ENCODE measurements at regions not wholly inside any gene's neighbourhood (a gene's known extent, or its start where the extent isn't known, plus 50 kb on each side); places are given as distances from the start of the nearest gene placed in this dataset.
"Not testable (repeated sequence)": the region's sequence is repeated elsewhere in the genome, so short reads cannot be mapped to it uniquely, and the experiment has no call there.

DNA sequence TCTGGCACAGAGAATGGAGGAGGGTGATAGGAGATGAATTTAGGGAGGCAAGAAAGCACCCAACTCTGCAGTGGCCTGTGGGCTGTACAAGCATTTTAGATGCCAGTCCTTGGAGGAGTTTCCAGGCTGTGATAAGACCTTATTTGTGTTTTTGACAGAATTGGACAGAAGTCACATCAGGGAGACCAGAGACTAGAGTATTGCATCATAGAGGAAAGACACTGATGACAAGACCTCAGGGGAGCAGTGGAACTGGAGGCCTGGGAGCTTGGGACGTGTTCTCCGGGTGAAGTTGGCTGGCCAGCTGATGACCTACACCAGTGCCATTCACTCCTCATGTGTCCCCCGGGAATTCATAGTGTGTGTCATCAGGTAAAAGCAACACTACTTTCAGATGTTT is 284.0 kb upstream of the ZFP42 start:
- in situ Hi-C loops (cut with HindIII; ENCODE audit: low pct_unique_long_range_greater_than_20kb, low sequenced_read_pairs), result no loop called here
- no peak for DNase-seq (ENCODE audit: low read depth)

DNA sequence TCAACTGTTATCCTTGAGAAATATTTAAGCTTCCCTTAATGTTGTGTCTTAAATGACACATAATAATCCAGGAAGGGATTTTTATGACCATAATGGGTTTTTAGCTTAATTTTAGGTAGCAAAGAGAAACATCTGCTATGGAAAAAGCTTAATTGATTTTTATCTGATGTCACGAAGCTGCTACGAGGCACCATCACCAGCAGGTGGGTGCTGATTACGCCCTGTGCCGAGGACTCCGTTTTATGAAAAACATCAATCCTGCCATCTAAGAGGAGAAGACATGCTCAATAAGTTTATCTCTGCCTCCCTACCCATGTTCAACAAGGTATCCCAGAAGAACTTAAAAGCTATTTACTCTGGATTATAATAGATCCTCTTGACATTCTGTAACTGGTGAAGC is 280.6 kb upstream of the ZFP42 start:
- DNase-seq (ENCODE audit: low read depth), result no peak
- in situ Hi-C loops (cut with HindIII; ENCODE audit: low pct_unique_long_range_greater_than_20kb, low sequenced_read_pairs), result no loop called here

DNA sequence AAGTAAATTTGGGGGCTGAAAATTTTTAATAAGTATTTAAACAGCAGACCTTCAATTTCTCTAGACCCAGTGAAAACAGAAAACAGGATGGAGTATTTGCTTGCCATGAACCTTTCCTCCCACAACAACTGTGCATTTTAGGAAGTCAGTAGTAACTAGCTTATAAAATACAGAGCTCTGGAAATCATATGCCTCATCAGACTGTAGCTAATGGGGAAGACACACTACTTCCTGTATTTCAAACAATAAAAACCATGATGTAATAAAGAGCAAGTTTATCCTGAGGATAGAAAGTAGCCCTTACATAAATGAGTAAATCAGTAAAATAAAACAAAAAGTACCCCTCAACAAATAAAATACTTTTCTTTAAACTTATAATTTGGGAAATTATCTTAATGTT is 280.1 kb upstream of the ZFP42 start:
- in situ Hi-C loops (cut with HindIII; ENCODE audit: low pct_unique_long_range_greater_than_20kb, low sequenced_read_pairs), result no loop called here
- DNase-seq (ENCODE audit: low read depth), result no peak

DNA sequence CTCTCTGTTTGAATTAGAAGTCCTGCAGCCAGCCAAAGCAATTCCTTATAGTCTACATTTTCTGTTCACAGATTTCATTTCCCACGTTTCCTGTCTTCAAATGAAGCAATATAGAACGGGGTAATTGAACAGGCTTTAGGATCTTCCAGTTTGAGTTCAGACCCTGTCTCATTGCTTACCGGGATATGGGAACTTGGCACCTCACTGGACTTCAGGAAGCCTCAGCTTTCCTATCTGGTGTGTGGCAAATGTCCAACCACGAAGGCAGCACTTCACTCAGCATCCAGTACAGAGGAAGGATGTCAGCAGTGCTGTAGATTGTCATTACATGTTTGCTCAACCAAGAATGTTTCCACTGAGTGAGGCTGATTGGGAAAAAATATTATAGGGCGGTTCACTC is 271.1 kb upstream of the ZFP42 start:
- in situ Hi-C loops (cut with HindIII; ENCODE audit: low pct_unique_long_range_greater_than_20kb, low sequenced_read_pairs), result no loop called here
- no peak for DNase-seq (ENCODE audit: low read depth)

DNA sequence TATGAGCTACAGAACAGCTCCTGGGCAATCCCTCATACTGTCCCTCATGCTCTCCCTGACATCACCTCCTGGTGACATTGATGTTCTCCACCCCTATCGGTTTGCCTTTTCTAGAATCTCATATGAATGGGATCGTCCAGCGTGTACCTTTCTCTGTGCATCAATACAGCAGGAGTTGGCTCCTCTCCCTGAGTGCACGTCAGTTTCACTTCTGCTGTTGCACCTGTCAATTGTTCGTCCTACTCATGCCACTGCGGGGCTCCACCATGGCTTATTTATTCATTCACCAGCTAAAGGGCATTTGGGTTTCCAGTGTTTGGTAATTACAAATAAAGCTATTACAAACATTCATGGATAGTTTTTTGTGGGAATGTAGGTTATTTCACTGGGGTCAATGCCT is 269.1 kb upstream of the ZFP42 start:
- in situ Hi-C loops (cut with HindIII; ENCODE audit: low pct_unique_long_range_greater_than_20kb, low sequenced_read_pairs), result no loop called here
- no peak for DNase-seq (ENCODE audit: low read depth)

DNA sequence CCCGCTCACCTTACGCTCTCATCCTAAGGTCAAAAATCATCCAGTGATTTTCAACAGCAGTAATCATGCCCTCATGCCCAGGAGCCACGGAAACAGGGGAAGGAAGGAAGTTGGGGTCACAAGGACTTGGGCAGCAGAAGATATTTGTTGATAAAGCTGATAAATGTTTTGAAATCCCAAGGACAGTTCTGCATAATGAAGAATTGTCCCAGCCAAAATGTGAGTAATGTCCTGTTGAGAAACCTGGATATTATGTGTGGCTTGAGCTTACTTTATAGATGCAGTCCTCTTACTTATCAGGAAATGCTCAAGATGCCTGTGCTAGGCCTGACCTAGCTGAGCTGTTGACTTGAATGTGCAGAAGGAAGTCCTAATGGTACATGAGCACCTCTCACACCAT is 263.0 kb upstream of the ZFP42 start:
- in situ Hi-C loops (cut with HindIII; ENCODE audit: low pct_unique_long_range_greater_than_20kb, low sequenced_read_pairs), result no loop called here
- DNase-seq (ENCODE audit: low read depth), result no peak

DNA sequence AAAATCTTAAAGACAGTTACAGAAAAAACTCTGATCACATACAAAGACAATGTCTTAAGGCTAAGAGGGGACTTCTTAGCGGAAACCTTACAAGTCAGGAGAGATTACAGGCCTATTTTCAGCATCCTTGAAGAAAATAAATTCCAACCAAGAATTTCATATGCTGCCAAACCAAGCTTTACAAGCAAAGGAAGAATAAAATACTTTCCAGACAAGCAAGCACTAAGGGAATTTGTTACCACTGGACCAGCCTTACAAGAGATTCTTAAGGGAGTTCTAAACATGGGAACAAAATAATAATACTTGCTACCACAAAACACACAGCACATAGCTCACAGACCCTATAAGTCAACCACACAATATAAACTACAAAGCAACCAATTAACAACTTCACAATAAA is 255.8 kb upstream of the ZFP42 start:
- DNase-seq (ENCODE audit: low read depth), result no peak
- in situ Hi-C loops (cut with HindIII; ENCODE audit: low pct_unique_long_range_greater_than_20kb, low sequenced_read_pairs), result no loop called here

DNA sequence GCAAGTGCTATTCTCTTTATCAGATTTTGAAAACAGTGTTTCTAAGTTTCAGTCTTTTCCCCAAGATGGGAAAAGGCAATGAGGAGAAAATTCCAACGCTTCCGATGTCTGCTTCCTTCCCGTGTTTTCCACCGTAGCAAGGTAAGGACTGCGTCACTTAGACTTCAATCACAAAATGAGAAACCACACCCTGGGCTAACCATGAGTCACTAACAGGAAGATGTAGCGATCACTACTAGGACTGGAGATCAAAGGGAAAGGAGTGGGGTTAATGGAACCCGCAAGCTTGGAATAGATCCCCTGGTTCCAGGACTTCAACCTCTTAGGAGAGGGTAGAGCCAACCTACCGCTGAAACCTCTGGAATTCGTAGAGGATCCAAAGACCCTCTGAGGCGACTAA is 250.7 kb upstream of the ZFP42 start:
- DNase-seq (ENCODE audit: low read depth), result no peak
- in situ Hi-C loops (cut with HindIII; ENCODE audit: low pct_unique_long_range_greater_than_20kb, low sequenced_read_pairs), result no loop called here

DNA sequence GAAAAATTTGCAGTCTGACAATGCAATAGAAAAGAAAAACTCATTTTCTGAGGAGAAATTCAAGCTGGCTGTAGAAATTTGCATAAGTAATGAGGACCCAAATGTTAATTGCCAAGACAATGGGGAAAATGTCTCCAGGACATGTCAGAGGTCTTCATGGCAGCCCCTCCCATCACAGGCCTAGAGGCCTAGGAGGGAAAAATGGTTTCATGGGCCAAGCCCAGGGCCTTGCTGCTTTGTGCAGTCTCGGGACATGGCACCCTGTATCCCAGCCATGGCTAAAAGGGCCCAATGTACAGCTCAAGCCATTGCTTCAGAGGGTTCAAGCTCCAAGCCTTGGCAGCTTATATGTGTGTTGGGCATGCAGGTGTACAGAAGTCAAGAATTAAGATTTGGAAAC is 244.9 kb upstream of the ZFP42 start:
- DNase-seq (ENCODE audit: low read depth); in situ Hi-C loops (cut with HindIII; ENCODE audit: low pct_unique_long_range_greater_than_20kb, low sequenced_read_pairs): not testable (repeated sequence)

DNA sequence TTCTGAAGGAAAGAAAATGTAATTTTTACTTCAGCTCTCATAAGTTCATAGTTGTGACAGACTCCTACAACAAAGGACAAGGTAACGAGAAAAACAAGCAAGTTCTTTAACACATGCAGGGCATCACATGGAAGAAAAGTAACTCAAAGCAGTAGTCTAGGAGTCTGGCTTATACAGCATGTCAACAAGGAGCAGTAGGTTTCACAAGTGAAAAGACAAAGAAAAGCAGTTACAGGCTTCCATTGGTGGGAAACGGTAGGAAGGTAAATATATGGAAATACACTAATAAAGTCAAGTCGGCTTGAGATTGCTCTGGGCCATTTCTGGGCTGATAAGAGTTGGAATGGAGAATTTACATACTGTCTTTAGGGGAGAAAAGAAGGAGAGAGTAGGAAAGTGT is 228.4 kb upstream of the ZFP42 start:
- DNase-seq (ENCODE audit: low read depth), result no peak
- in situ Hi-C loops (cut with HindIII; ENCODE audit: low pct_unique_long_range_greater_than_20kb, low sequenced_read_pairs), result no loop called here

DNA sequence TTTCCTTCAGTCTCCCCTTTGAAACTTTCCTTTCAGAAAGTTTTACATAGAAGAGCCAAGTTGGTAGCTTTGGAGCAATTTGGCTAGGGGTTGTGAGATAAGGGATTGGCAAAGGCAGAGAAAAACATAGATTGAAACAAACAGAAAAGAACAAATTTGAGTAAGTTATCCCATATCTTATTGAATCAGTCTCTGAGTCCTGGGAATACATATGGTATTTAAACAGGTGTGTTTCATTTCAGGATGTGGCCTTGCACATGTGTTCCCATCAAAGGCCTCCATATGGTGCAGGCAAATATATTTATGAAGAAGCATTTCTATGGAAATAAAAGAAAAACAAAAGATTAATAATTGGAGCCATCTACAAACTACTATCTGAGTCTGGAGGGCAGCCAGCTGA is 227.9 kb upstream of the ZFP42 start:
- in situ Hi-C loops (cut with HindIII; ENCODE audit: low pct_unique_long_range_greater_than_20kb, low sequenced_read_pairs), result no loop called here
- DNase-seq (ENCODE audit: low read depth), result no peak

DNA sequence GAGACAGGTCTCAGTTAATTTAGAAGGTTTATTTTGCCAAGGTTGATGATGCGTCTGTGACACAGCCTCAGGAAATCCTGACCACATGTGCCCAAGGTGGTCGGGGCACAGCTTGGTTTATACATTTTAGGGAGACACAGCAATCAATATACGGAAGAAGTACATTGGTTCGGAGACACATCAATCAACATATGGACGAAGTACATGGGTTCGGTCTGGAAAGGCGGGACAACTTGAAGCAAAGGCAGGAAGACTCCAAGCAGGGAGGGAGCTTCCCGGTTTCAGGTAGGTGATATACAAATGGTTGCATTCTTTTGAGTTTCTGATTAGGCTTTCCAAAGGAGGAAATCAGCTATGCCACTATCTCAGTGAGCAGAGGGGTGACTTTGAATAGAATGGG is 225.2 kb upstream of the ZFP42 start:
- in situ Hi-C loops (cut with HindIII; ENCODE audit: low pct_unique_long_range_greater_than_20kb, low sequenced_read_pairs), result no loop called here
- DNase-seq (ENCODE audit: low read depth), result no peak

DNA sequence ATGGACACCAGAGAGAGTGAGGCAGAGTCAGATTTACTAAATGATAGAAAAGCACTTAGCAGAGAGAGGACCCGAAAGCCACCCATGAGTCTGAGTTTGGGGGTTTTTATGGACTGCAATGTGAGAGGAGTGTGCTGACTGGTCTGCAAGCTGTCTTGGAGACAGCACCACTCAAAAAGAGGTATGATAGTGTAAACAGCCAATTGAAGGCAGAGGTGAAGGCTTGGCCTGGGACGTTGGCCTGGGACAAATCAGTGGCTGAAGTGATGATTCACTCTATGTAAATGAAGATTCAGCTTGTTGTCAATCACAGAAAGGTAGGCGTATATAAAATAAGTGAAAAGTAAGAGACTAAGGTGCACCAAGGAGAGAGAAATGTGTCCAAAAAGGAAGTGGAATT is 217.6 kb upstream of the ZFP42 start:
- no peak for DNase-seq (ENCODE audit: low read depth)

DNA sequence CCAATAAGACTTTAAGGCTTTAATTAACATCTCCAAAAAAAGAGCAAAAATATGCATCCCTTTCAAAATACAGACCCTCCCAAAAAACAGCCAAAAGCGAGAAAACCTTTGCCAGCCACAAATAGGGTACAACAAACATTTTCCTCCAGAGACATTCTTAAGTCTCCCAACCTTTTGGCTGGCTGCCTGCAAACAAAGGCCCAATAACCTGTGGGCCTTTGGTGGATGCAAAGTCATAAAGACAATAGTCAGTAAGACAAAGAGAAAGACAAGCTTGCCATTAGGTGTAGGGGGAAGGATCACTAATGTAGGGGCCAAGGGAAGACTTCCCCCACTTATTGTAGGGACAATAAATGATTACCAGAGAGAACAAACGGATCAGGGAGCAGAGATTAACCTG is 215.5 kb upstream of the ZFP42 start:
- no peak for DNase-seq (ENCODE audit: low read depth)
- in situ Hi-C loops (cut with HindIII; ENCODE audit: low pct_unique_long_range_greater_than_20kb, low sequenced_read_pairs), result no loop called here

More for the DNA sequence above, 217.6 kb upstream of the ZFP42 start:
- in situ Hi-C loops (cut with HindIII; ENCODE audit: low pct_unique_long_range_greater_than_20kb, low sequenced_read_pairs), result no loop called here

DNA sequence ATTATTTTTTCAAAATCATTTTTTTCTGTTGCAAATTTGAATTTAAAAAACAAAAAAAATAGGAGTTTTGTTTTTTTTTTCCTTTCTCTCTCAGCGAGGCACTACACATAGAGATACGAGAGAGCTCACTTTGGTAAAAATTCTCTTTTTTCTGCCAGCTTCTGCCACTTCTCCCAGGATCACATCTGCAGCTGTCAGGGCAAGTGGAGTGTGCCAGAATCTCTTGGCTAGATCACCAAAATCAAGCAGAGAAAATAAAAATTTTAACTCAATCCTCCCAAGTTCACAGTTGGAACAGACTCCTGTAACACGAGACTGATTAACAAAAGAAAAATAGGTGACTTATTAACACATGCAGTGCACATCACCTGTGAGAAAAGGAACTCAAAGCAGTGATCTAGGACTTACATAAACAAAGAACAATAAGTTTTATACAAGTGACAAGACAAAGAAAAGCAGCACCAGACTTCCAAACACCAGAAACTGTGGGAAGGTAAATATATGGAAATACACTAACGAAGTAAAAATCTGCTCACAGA is 213.2 kb upstream of the ZFP42 start:
- in situ Hi-C loops (cut with HindIII; ENCODE audit: low pct_unique_long_range_greater_than_20kb, low sequenced_read_pairs), result no loop called here
- peak; percentile 48 for DNase-seq (ENCODE audit: low read depth)

DNA sequence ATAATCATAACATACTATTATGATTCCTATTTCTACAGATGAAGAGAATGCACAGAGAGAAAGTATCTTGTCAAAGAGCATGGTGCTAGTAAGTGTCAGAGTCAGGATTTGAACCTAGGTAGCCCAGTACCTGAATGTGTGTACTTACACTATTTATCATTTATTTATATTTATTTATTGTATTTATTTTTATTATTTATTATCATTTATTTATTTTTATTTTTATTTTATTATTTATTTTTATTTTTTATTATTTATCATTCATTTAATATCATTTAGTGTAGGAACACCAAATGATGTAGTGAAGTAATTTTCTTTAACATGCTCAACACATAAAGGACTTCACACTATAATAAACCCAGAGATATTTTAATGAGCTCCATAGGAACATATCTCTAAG is 209.4 kb upstream of the ZFP42 start:
- in situ Hi-C loops (cut with HindIII; ENCODE audit: low pct_unique_long_range_greater_than_20kb, low sequenced_read_pairs), result no loop called here
- no peak for DNase-seq (ENCODE audit: low read depth)

DNA sequence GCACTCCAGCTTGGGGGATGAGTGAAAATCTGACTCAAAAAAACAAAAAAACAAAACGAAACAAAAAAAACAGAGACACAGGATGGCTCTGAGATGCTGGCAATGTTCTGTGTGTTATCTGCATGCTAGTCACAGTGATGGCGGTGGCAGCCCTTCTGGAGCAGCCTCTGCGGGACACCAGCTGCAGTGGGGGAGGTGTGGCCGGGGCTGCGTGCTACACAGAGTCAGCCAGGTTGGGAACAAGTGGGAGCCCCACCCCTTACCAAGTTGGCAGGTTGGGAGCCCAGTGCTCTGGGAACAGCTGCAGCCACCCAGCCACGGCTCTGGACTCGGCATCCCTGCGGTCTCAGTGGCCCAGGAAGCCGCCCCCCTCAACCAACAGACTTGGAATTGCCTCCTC is 206.5 kb upstream of the ZFP42 start:
- no peak for DNase-seq (ENCODE audit: low read depth)
- in situ Hi-C loops (cut with HindIII; ENCODE audit: low pct_unique_long_range_greater_than_20kb, low sequenced_read_pairs), result no loop called here

DNA sequence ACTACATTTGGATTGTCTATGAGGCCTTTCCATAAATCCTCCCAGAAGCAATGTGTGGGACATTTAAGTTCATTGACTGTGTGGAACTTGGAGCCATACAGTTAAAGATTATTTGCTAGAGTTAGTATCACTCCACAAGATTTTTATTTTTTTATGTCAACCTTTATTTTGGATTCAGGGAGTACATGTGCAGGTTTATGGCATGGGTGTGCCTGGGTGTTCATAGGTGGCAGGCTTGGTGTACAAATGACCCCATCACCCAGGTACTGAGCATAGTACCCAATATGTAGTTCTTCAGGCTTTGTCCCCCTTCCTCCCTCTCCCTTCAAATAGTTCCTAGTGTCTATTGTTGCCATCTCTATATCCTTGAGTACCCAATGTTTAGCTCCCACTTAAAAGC is 199.8 kb upstream of the ZFP42 start:
- no peak for DNase-seq (ENCODE audit: low read depth)
- in situ Hi-C loops (cut with HindIII; ENCODE audit: low pct_unique_long_range_greater_than_20kb, low sequenced_read_pairs), result no loop called here

DNA sequence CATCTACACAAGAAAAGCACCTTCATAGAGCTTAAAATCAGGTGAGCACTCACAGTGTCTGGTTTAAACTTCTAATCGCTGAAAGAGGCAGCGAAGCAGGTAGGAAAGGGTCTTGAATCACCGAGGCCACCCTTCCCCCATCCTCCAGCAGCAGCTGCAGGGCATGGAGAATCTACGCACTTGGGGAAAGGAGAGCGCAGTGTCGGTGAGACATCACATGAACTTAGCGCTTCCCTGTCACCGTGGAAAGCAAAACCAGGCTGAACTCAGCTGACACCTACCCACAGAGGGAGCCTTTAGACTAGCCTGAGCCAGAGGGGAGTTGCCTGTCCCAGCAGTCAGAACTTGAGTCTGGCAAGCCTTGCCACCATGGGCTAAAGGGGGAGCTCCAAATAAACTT is 197.2 kb upstream of the ZFP42 start:
- no peak for DNase-seq (ENCODE audit: low read depth)
- in situ Hi-C loops (cut with HindIII; ENCODE audit: low pct_unique_long_range_greater_than_20kb, low sequenced_read_pairs), result no loop called here

DNA sequence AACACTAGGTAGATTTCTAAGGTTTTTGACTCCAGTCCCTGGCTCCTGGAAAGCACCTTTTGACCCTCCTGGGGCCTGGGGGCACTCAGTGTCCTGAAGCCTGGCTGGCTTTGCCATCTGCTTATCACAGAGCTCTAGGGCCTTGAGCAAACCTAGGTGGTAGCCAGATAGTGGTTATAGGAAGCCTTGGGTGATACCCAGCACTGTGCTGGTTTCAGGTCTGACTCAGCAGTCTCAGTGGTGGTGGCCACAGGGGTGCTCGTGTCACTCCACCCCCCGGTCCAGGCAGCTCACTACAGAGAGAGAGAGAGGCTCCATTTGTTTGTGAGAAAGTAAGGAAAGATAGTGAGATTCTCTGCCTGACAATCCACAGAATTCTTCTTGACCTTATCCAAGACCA is 195.8 kb upstream of the ZFP42 start:
- in situ Hi-C loops (cut with HindIII; ENCODE audit: low pct_unique_long_range_greater_than_20kb, low sequenced_read_pairs), result no loop called here
- DNase-seq (ENCODE audit: low read depth), result no peak

DNA sequence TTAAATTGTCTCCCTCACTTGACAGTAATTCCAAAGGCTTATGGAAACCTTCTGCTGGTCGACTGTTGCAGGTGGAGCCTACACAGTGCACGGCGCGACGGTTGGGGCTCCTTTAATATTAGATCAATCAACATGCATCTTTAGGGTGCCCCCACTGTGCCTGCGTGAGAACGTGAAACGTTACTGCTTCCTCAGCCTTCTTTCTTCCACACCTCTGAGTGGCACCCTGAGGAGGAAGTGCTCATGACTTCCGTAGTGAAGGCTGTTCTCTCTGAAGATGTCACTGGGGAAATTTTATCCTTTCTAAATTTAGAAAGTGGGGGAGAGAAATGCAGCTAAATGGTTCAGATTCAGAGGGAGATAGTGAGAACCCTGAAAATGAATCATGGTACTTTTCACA is 184.0 kb upstream of the ZFP42 start:
- in situ Hi-C loops (cut with HindIII; ENCODE audit: low pct_unique_long_range_greater_than_20kb, low sequenced_read_pairs), result no loop called here
- no peak for DNase-seq (ENCODE audit: low read depth)

All from Caki2 (cell line).